H1 (cell line): ENCODE measurements at regions not wholly inside any gene's neighbourhood (a gene's known extent, or its start where the extent isn't known, plus 50 kb on each side); places are given as distances from the start of the nearest gene placed in this dataset.

ENCODE experiments used
- CTCF ChIA-PET: fragments of 300-600 bp; sonication (Branson Sonifier 250); formaldehyde crosslinking; loops from one replicate; lab custom pipeline; 2021; ENCODE audit not compliant: partially characterized antibody; lab: Charles Lee
- POLR2A ChIA-PET: fragments of 300-600 bp; sonication (Branson Sonifier 250); formaldehyde crosslinking; loops from one replicate; lab custom pipeline; 2021; ENCODE audit warnings: inconsistent platforms; ENCODE audit not compliant: partially characterized antibody; lab: Charles Lee
- DNase-seq, 2 experiments: peaks; one replicate each; pipeline versions ENCODE4 v3.0.0 to v3.0.0-alpha.2; 2010 to 2022; ENCODE audit warnings: low spot score in 2 of 2, low read depth in 1 of 2, mixed read lengths in 1 of 2
- FAIRE-seq: peaks from 2 replicates; lab custom pipeline; 2011; peaks lifted over from hg19 to GRCh38; lab: Jason Lieb, UNC
- H2AFZ ChIP-seq: 2 replicates; pipeline ENCODE4 v1.8.1; 2012; ENCODE audit warnings: low read length, inconsistent platforms
- H2AK5ac ChIP-seq: 2 replicates; pipeline ENCODE4 v1.6.1; 2013; ENCODE audit warnings: low read depth, low read length
- H2BK120ac ChIP-seq: replicated peaks from 2 replicates; pipeline ENCODE3; 2013; ENCODE audit warnings: low read depth, low read length, inconsistent platforms
- H2BK12ac ChIP-seq: 2 replicates; pipeline ENCODE4 v1.6.1; 2013; ENCODE audit warnings: low read depth, low read length
- H2BK15ac ChIP-seq: 2 replicates; pipeline ENCODE4 v1.6.1; 2013; ENCODE audit warnings: low read length
- H2BK20ac ChIP-seq: 2 replicates; pipeline ENCODE4 v1.6.1; 2013; ENCODE audit warnings: low read length
- H2BK5ac ChIP-seq: 2 replicates; pipeline ENCODE4 v1.6.1; 2013; ENCODE audit warnings: low read depth, low read length
- H3K14ac ChIP-seq: 2 replicates; pipeline ENCODE4 v1.6.1; 2013; ENCODE audit warnings: inconsistent platforms; ENCODE audit not compliant: insufficient read length
- H3K18ac ChIP-seq: 2 replicates; pipeline ENCODE4 v1.6.1; 2013; ENCODE audit warnings: low read length; ENCODE audit errors: extremely low read depth
- H3K23ac ChIP-seq: 2 replicates; pipeline ENCODE4 v1.6.1; 2013; ENCODE audit warnings: inconsistent platforms; ENCODE audit not compliant: insufficient read length
- H3K23me2 ChIP-seq: 2 replicates; pipeline ENCODE4 v1.6.1; 2013; ENCODE audit warnings: low read depth, low read length
- H3K27ac ChIP-seq: 2 replicates; pipeline ENCODE4 v1.6.1; 2011; ENCODE audit warnings: low read depth, low read length, inconsistent platforms
- H3K27me3 ChIP-seq, 4 experiments: replicated peaks in 1 of 4; 1 replicate in 1 of 4; 2 replicates in 3 of 4; pipeline versions ENCODE4 v1.6.1 to v1.8.1; 2011 to 2013; ENCODE audit warnings: low read length in 3 of 4, mild to moderate bottlenecking in 3 of 4, inconsistent platforms in 2 of 4, mixed read lengths in 2 of 4, moderate library complexity in 1 of 4; ENCODE audit not compliant: control insufficient read depth in 3 of 4, insufficient read depth in 3 of 4; ENCODE audit errors: extremely low read depth in 1 of 4
- H3K36me3 ChIP-seq, 4 experiments: 2 replicates each; pipeline versions ENCODE4 v1.6.1 to v1.8.1; 2011 to 2013; ENCODE audit warnings: mild to moderate bottlenecking in 4 of 4, low read length in 3 of 4, moderate library complexity in 2 of 4, control low read depth in 1 of 4, inconsistent platforms in 1 of 4; ENCODE audit not compliant: insufficient read depth in 4 of 4, control insufficient read depth in 2 of 4
- H3K4ac ChIP-seq: replicated peaks from 2 replicates; pipeline ENCODE3; 2013; ENCODE audit warnings: low read length, low read depth, mixed read lengths, inconsistent platforms; ENCODE audit not compliant: insufficient read length
- H3K4me1 ChIP-seq, 4 experiments: replicated peaks in 1 of 4; 1 replicate in 1 of 4; 2 replicates in 3 of 4; pipeline versions ENCODE4 v1.6.1 to v1.8.1; 2011 to 2013; ENCODE audit warnings: low read length in 3 of 4, inconsistent platforms in 2 of 4, mixed read lengths in 1 of 4; ENCODE audit not compliant: insufficient read depth in 4 of 4, control insufficient read depth in 3 of 4
- H3K4me2 ChIP-seq, 2 experiments: 2 replicates each; pipeline versions ENCODE4 v1.6.1 to v1.8.1; 2011 to 2013; ENCODE audit warnings: low read depth in 2 of 2, low read length in 2 of 2, control low read depth in 1 of 2, inconsistent platforms in 1 of 2, mild to moderate bottlenecking in 1 of 2; ENCODE audit not compliant: insufficient read depth in 1 of 2
- H3K4me3 ChIP-seq, 4 experiments: fragments of 200-600, 300-600 bp in 1 of 4; sonication (generic), shearing (Covaris generic), sonication (Bioruptor Twin) in 1 of 4; 2 replicates each; pipeline versions ENCODE4 v1.5.1 to v1.8.1; 2011 to 2016; ENCODE audit warnings: low read length in 4 of 4, low read depth in 3 of 4, control low read depth in 2 of 4, inconsistent platforms in 2 of 4, mild to moderate bottlenecking in 2 of 4, mixed read lengths in 1 of 4, moderate library complexity in 1 of 4; ENCODE audit not compliant: insufficient read depth in 2 of 4; ENCODE audit errors: extremely low read depth in 1 of 4
- H3K56ac ChIP-seq: replicated peaks from 2 replicates; pipeline ENCODE3; 2013; ENCODE audit warnings: low read depth, mild to moderate bottlenecking, mixed read lengths, low read length, inconsistent platforms; ENCODE audit not compliant: insufficient read length
- H3K79me1 ChIP-seq: 2 replicates; pipeline ENCODE4 v1.6.1; 2013; ENCODE audit warnings: low read depth, low read length, control low read depth
- H3K79me2 ChIP-seq, 2 experiments: 2 replicates each; pipeline versions ENCODE4 v1.6.1 to v1.8.1; 2012 to 2013; ENCODE audit warnings: low read length in 2 of 2, mild to moderate bottlenecking in 2 of 2, inconsistent platforms in 1 of 2; ENCODE audit not compliant: insufficient read depth in 2 of 2, control insufficient read depth in 1 of 2
- H3K9ac ChIP-seq, 4 experiments: replicated peaks in 1 of 4; 1 replicate in 1 of 4; 2 replicates in 3 of 4; pipeline versions ENCODE4 v1.6.1 to v1.8.1; 2011 to 2013; ENCODE audit warnings: low read depth in 3 of 4, low read length in 3 of 4, control low read depth in 2 of 4, mild to moderate bottlenecking in 2 of 4, moderate library complexity in 2 of 4, inconsistent platforms in 1 of 4; ENCODE audit errors: extremely low read depth in 1 of 4
- H3K9me3 ChIP-seq, 2 experiments: 2 replicates each; pipeline versions ENCODE4 v1.6.1 to v1.8.1; 2012 to 2013; ENCODE audit warnings: mild to moderate bottlenecking in 2 of 2, moderate library complexity in 2 of 2, control low read depth in 1 of 2, inconsistent platforms in 1 of 2, low read depth in 1 of 2, low read length in 1 of 2, mixed read lengths in 1 of 2; ENCODE audit not compliant: insufficient read depth in 2 of 2
- H4K20me1 ChIP-seq, 2 experiments: replicated peaks in 1 of 2; 2 replicates each; pipeline versions ENCODE3 to v1.8.1; 2011 to 2013; ENCODE audit warnings: inconsistent platforms in 2 of 2, low read length in 2 of 2, mild to moderate bottlenecking in 1 of 2; ENCODE audit not compliant: insufficient read depth in 2 of 2, control insufficient read depth in 1 of 2
- H4K5ac ChIP-seq: 2 replicates; pipeline ENCODE4 v1.6.1; 2013; ENCODE audit warnings: low read length, low read depth, mixed read lengths, inconsistent platforms; ENCODE audit not compliant: insufficient read length
- H4K8ac ChIP-seq: 2 replicates; pipeline ENCODE4 v1.8.0; 2013; ENCODE audit warnings: mild to moderate bottlenecking, moderate library complexity, low read length, inconsistent platforms; ENCODE audit not compliant: insufficient read depth; ENCODE audit errors: extremely low read depth
- H4K91ac ChIP-seq: replicated peaks from 2 replicates; pipeline ENCODE3; 2013; ENCODE audit warnings: low read length, mixed read lengths, inconsistent platforms; ENCODE audit not compliant: insufficient read length
- ASH2L ChIP-seq: fragments of 200-600, 300-600 bp; sonication (generic); IDR thresholded peaks from one replicate; pipeline ENCODE4 v1.7.1; 2017; ENCODE audit warnings: low read length
- CHD1 ChIP-seq: IDR thresholded peaks from 2 replicates; pipeline ENCODE4 v1.6.1; 2012; ENCODE audit warnings: low read depth, low read length, improper control_type of control experiment
- EZH2 ChIP-seq: fragments of 200-600 bp; sonication (generic); IDR thresholded peaks from 2 replicates; pipeline ENCODE4 v1.7.1; 2012; ENCODE audit warnings: low read depth, mild to moderate bottlenecking, moderate library complexity, low read length, inconsistent platforms; ENCODE audit not compliant: severe bottlenecking
- JUND ChIP-seq: IDR thresholded peaks from 2 replicates; pipeline ENCODE4 v1.6.1; 2011; ENCODE audit warnings: mild to moderate bottlenecking, improper control_type of control experiment, low read length
- NANOG ChIP-seq: IDR thresholded peaks from 2 replicates; pipeline ENCODE4 v1.6.1; 2011; ENCODE audit warnings: low read length, low read depth, mild to moderate bottlenecking, inconsistent platforms; ENCODE audit not compliant: insufficient read depth, poor library complexity, severe bottlenecking
- POLR2AphosphoS5 ChIP-seq: IDR thresholded peaks from 2 replicates; pipeline ENCODE4 v1.6.1; 2011; ENCODE audit warnings: low read depth, low read length
- SIX5 ChIP-seq: IDR thresholded peaks from 2 replicates; pipeline ENCODE4 v1.6.1; 2011; ENCODE audit warnings: mild to moderate bottlenecking, low read depth, low read length
- SP2 ChIP-seq: IDR thresholded peaks from 2 replicates; pipeline ENCODE4 v1.6.1; 2012; ENCODE audit warnings: mild to moderate bottlenecking, low read length, inconsistent platforms
- TAF1 ChIP-seq: IDR thresholded peaks from 2 replicates; pipeline ENCODE4 v1.6.1; 2011; ENCODE audit warnings: mild to moderate bottlenecking, low read depth, low read length
- ZNF274 ChIP-seq: IDR thresholded peaks from 2 replicates; pipeline ENCODE4 v1.7.0; 2012; ENCODE audit warnings: low read length, borderline replicate concordance; ENCODE audit errors: extremely low read depth
- WGBS, 2 experiments: shearing (Covaris generic) in 1 of 2; methylation state at CpG; one replicate each; pipeline versions ENCODE4 v1.1.6 to v1.1.7; 2013 to 2015; ENCODE audit warnings: low lambda C conversion rate in 2 of 2, mixed read lengths in 2 of 2, inconsistent platforms in 1 of 2, low coverage in 1 of 2, missing lambda C conversion rate in 1 of 2; ENCODE audit not compliant: insufficient replicate concordance in 2 of 2, insufficient coverage in 1 of 2, insufficient read length in 1 of 2; ENCODE audit errors: extremely low coverage in 1 of 2, missing lambda C conversion rate in 1 of 2; 5-methylcytosine and 5-hydroxymethylcytosine counted together
- TF ChIP-seq, protein P1 (sequence below): IDR thresholded peaks from 2 replicates; pipeline ENCODE4 v1.6.1; 2012; ENCODE audit warnings: inconsistent platforms
- TF ChIP-seq, protein P2 (sequence below): IDR thresholded peaks from 2 replicates; pipeline ENCODE4 v1.6.1; 2012; ENCODE audit warnings: inconsistent platforms

DNA sequence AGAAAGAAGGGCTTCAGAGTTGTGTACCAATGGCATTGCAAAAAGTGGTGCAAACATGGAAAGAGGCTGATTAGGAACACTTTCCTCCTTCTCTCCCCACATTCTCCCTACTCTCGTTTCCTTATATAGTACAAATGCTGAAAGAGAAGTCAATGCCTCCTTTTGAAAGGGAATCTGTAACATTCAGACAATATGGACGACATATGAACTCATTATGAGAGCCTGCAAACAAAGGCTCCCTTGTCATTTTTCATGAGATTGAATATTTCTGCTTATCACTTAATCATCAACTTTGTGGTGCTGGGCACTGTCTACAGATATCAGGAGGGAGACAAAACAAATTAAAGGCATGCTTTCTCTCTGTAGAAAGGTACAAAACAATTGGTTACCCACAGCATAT lies 437.1 kb upstream of the PHF14 start:
- Histone ChIP-seq H3K79me2 (no peaks in the 10 kb centered on the region), H3K18ac (no peak overlapping the region), H3K23me2 (no peaks in the 10 kb centered on the region), H3K27me3 (peaks cover 0 to 1% (median 0%) of the 10 kb centered on the region in 4 experiments; a peak in 1 of 7 replicates), H3K14ac (no peak overlapping the region), H3K79me1 (no peaks in the 10 kb centered on the region), H2BK12ac (no peak overlapping the region), H4K8ac (no peak overlapping the region), H3K9ac (no peak overlapping the region), H3K9me3 (peaks cover 5 to 8% of the 10 kb centered on the region in 2 experiments; a peak in 3 of 4 replicates), H2BK120ac (no peak overlapping the region), H3K4me1 (no peaks in the 10 kb centered on the region), H2BK5ac (no peak overlapping the region), H3K56ac (no peak overlapping the region), H3K36me3 (no peaks in the 10 kb centered on the region), H4K5ac (no peak overlapping the region), H2AFZ (no peak overlapping the region), H4K20me1 (no peaks in the 10 kb centered on the region), H4K91ac (no peak overlapping the region), H2AK5ac (no peak overlapping the region), H3K27ac (no peak overlapping the region), H3K23ac (no peak overlapping the region), H3K4me2 (no peak overlapping the region), H2BK15ac (no peak overlapping the region), H2BK20ac (no peak overlapping the region), H3K4ac (no peak overlapping the region), H3K4me3 (no peak overlapping the region)
- WGBS, 2 experiments: 91% methylated on average over 2 of the region's 2 CpGs; no CpG with 5 or more reads in 1 of the 2 experiments
- FAIRE-seq (no peak), DNase-seq (no peak)
- POLR2A ChIA-PET: no interaction called here
- CTCF ChIA-PET: no interaction called here
- TF ChIP-seq EZH2 (no peak), SIX5 (no peak), JUND (no peak), NANOG (no peak), POLR2AphosphoS5 (no peak), ZNF274 (no peak), ASH2L (no peak), CHD1 (no peak), SP2 (no peak), TAF1 (no peak)
- TF ChIP-seq, protein P1, sequence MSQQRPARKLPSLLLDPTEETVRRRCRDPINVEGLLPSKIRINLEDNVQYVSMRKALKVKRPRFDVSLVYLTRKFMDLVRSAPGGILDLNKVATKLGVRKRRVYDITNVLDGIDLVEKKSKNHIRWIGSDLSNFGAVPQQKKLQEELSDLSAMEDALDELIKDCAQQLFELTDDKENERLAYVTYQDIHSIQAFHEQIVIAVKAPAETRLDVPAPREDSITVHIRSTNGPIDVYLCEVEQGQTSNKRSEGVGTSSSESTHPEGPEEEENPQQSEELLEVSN: no peak
- TF ChIP-seq, protein P2, sequence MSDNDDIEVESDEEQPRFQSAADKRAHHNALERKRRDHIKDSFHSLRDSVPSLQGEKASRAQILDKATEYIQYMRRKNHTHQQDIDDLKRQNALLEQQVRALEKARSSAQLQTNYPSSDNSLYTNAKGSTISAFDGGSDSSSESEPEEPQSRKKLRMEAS: no peak
